K562 (cell line): ENCODE measurements at regions not wholly inside any gene's neighbourhood (a gene's known extent, or its start where the extent isn't known, plus 50 kb on each side); places are given as distances from the start of the nearest gene placed in this dataset.

Source experiments
- ATF6 ChIP-seq: sonication (generic); formaldehyde crosslinking; IDR thresholded peaks from 2 replicates; pipeline ENCODE4 v1.4.0; 2020; ENCODE audit warnings: mild to moderate bottlenecking, missing genetic modification reagents
- CBX8 ChIP-seq: fragments of 200-600 bp; sonication (generic); IDR thresholded peaks from 2 replicates; pipeline ENCODE4 v1.6.1; 2012; ENCODE audit warnings: borderline replicate concordance, mixed run types, low read depth, mild to moderate bottlenecking, moderate library complexity, mixed read lengths, low read length, control low read depth, inconsistent platforms; ENCODE audit not compliant: poor library complexity, severe bottlenecking; ENCODE audit errors: extremely low read depth
- CTCF ChIP-seq, 3 experiments: IDR thresholded peaks in 2 of 3; conservative IDR thresholded peaks in 1 of 3; 2 replicates each; pipeline ENCODE4 v1.5.1; 2011 to 2012; ENCODE audit warnings: low read length in 3 of 3, mild to moderate bottlenecking in 3 of 3, control low read depth in 2 of 3, improper control_type of control experiment in 1 of 3, inconsistent platforms in 1 of 3, low read depth in 1 of 3, mixed read lengths in 1 of 3, moderate library complexity in 1 of 3; ENCODE audit not compliant: insufficient read depth in 2 of 3
- E2F6 ChIP-seq, 2 experiments: IDR thresholded peaks; 2 replicates each; pipeline ENCODE4 v1.6.1; 2011; ENCODE audit warnings: borderline replicate concordance in 1 of 2, control low read depth in 1 of 2, low read depth in 1 of 2, low read length in 1 of 2, mild to moderate bottlenecking in 1 of 2, mixed read lengths in 1 of 2, moderate library complexity in 1 of 2; ENCODE audit not compliant: insufficient read depth in 1 of 2, insufficient read length in 1 of 2, poor library complexity in 1 of 2, severe bottlenecking in 1 of 2; ENCODE audit errors: extremely low read depth in 1 of 2
- EP300 ChIP-seq: IDR thresholded peaks from 2 replicates; pipeline ENCODE4 v1.6.1; 2012; ENCODE audit warnings: low read length, improper control_type of control experiment
- ETV6 ChIP-seq, 3 experiments: fragments of 150-350 bp in 1 of 3; sonication (generic) in 1 of 3; formaldehyde crosslinking in 1 of 3; IDR thresholded peaks; 2 replicates each; pipeline versions ENCODE4 v1.6.1 to v1.8.0; 2014 to 2022; ENCODE audit warnings: borderline replicate concordance in 2 of 3, low read depth in 2 of 3, antibody characterized with exemption in 1 of 3, low read length in 1 of 3, mild to moderate bottlenecking in 1 of 3, missing genetic modification reagents in 1 of 3
- SIN3A ChIP-seq, 2 experiments: fragments of 150-350 bp in 1 of 2; IDR thresholded peaks; 2 replicates each; pipeline ENCODE4 v1.6.1; 2011 to 2016; ENCODE audit warnings: borderline replicate concordance in 2 of 2, low read depth in 2 of 2, low read length in 2 of 2, mild to moderate bottlenecking in 2 of 2, moderate library complexity in 2 of 2; ENCODE audit not compliant: control insufficient read depth in 1 of 2
- TEAD4 ChIP-seq, 2 experiments: sonication (generic) in 1 of 2; formaldehyde crosslinking in 1 of 2; IDR thresholded peaks; 2 replicates each; pipeline versions ENCODE4 v1.6.1 to v1.8.0; 2012 to 2022; ENCODE audit warnings: borderline replicate concordance in 1 of 2, inconsistent platforms in 1 of 2, low read length in 1 of 2, mild to moderate bottlenecking in 1 of 2, missing genetic modification reagents in 1 of 2
- YY1 ChIP-seq, 3 experiments: IDR thresholded peaks; 2 replicates each; pipeline ENCODE4 v1.6.1; 2011; ENCODE audit warnings: low read length in 2 of 3, mild to moderate bottlenecking in 2 of 3, moderate library complexity in 2 of 3, borderline replicate concordance in 1 of 3, control low read depth in 1 of 3, low read depth in 1 of 3; ENCODE audit not compliant: insufficient read depth in 3 of 3, insufficient replicate concordance in 2 of 3, control insufficient read depth in 1 of 3, insufficient read length in 1 of 3; ENCODE audit errors: extremely low read depth in 1 of 3
- ZBTB33 ChIP-seq: sonication (generic); formaldehyde crosslinking; IDR thresholded peaks from 2 replicates; pipeline ENCODE4 v1.8.1; 2023; ENCODE audit warnings: mild to moderate bottlenecking, missing genetic modification reagents
- ZNF239 ChIP-seq: fragments of 250-450 bp; sonication (Bioruptor Pico); IDR thresholded peaks from 2 replicates; pipeline ENCODE4 v1.4.0; 2020; ENCODE audit warnings: mild to moderate bottlenecking

GRCh38 chr2:67471681-67472080, 74.5 kb downstream of the ETAA1 start:
- TF ChIP-seq E2F6 (IDR thresholded peaks at IDR 0.05; ENCODE audit: borderline replicate concordance in 1 of 2, extremely low read depth in 1 of 2, insufficient read depth in 1 of 2, insufficient read length in 1 of 2, low read depth in 1 of 2, low read length in 1 of 2, poor library complexity in 1 of 2, severe bottlenecking in 1 of 2): no peak
- TF ChIP-seq ETV6 (IDR thresholded peaks at IDR 0.05; ENCODE audit: borderline replicate concordance in 1 of 2, low read depth in 2 of 2, low read length in 1 of 2): no peak
- no peak for TF ChIP-seq ETV6 (CRISPR knock-in tag; IDR thresholded peaks at IDR 0.05; ENCODE audit: borderline replicate concordance)
- no peak for TF ChIP-seq ATF6 (CRISPR knock-in tag)
- TF ChIP-seq YY1 (IDR thresholded peaks at IDR 0.05; ENCODE audit: borderline replicate concordance in 1 of 3, control insufficient read depth in 1 of 3, extremely low read depth in 1 of 3, insufficient read depth in 3 of 3, insufficient read length in 1 of 3, insufficient replicate concordance in 2 of 3, low read depth in 1 of 3, low read length in 2 of 3): no peak
- no peak for TF ChIP-seq TEAD4 (IDR thresholded peaks at IDR 0.05; ENCODE audit: low read length)
- TF ChIP-seq TEAD4 (CRISPR knock-in tag; IDR thresholded peaks at IDR 0.05; ENCODE audit: borderline replicate concordance): no peak
- no peak for TF ChIP-seq CBX8
- TF ChIP-seq ZNF239 (CRISPR knock-in tag): no peak
- TF ChIP-seq ZBTB33 (CRISPR knock-in tag): no peak
- TF ChIP-seq CTCF (IDR thresholded peaks at IDR 0.05 in 2 of 3, conservative IDR thresholded peaks at IDR 0.05 in 1 of 3; ENCODE audit: insufficient read depth in 2 of 3, low read depth in 1 of 3, low read length in 3 of 3): no peak
- TF ChIP-seq EP300: no peak
- TF ChIP-seq SIN3A (IDR thresholded peaks at IDR 0.05; ENCODE audit: borderline replicate concordance in 2 of 2, control insufficient read depth in 1 of 2, low read depth in 2 of 2, low read length in 2 of 2): no peak
